ENCODE measurements at regions not wholly inside any gene's neighbourhood (a gene's known extent, or its start where the extent isn't known, plus 50 kb on each side); places are given as distances from the start of the nearest gene placed in this dataset.

GRCh38 chr11:97854877-97855276 is 1165.9 kb upstream of the CNTN5 start:
- 80% methylated on average over 14 of the region's 14 CpGs for WGBS
- H3K4me1 ChIP-seq (ENCODE audit: control insufficient read depth in 4 of 4, insufficient read depth in 4 of 4, low read length in 3 of 4), result no peaks in the 10 kb centered on the region
- no peaks in the 10 kb centered on the region for H3K9me3 ChIP-seq (ENCODE audit: control insufficient read depth in 4 of 4, low read length in 3 of 4)
- H3K9ac ChIP-seq (ENCODE audit: low read depth in 1 of 2, low read length in 2 of 2), result no peak overlapping the region
- no peaks in the 10 kb centered on the region for H3K36me3 ChIP-seq (ENCODE audit: control insufficient read depth in 4 of 4, insufficient read depth in 3 of 4, low read depth in 1 of 4, low read length in 3 of 4)
- no peaks in the 10 kb centered on the region for H3K27me3 ChIP-seq (ENCODE audit: control insufficient read depth in 4 of 4, insufficient read depth in 4 of 4, low read length in 3 of 4)
- no peak overlapping the region for H3K4me3 ChIP-seq (ENCODE audit: low read depth in 1 of 3, low read length in 3 of 3)
- DNase-seq (ENCODE audit: low spot score), result no peak
- TF ChIP-seq FOXA1 (IDR thresholded peaks at IDR 0.05) (no peak), YY1 (IDR thresholded peaks at IDR 0.05) (no peak), RXRA (IDR thresholded peaks at IDR 0.05) (no peak), EGR1 (IDR thresholded peaks at IDR 0.05; ENCODE audit: low read depth in 2 of 2) (no peak)
- no peak overlapping the region for H3K27ac ChIP-seq (ENCODE audit: low read depth in 1 of 2, low read length in 2 of 2)

- Histone ChIP-seq H3K9me3 (ENCODE audit: control insufficient read depth in 4 of 4, low read length in 3 of 4) (no peaks in the 10 kb centered on the region), H3K4me3 (ENCODE audit: low read depth in 1 of 3, low read length in 3 of 3) (no peak overlapping the region), H3K4me1 (ENCODE audit: control insufficient read depth in 4 of 4, insufficient read depth in 4 of 4, low read length in 3 of 4) (no peaks in the 10 kb centered on the region), H3K27ac (ENCODE audit: low read depth in 1 of 2, low read length in 2 of 2) (no peak overlapping the region), H3K36me3 (ENCODE audit: control insufficient read depth in 4 of 4, insufficient read depth in 3 of 4, low read depth in 1 of 4, low read length in 3 of 4) (no peaks in the 10 kb centered on the region), H3K9ac (ENCODE audit: low read depth in 1 of 2, low read length in 2 of 2) (no peak overlapping the region), H3K27me3 (ENCODE audit: control insufficient read depth in 4 of 4, insufficient read depth in 4 of 4, low read length in 3 of 4) (no peaks in the 10 kb centered on the region)
- TF ChIP-seq JUND (IDR thresholded peaks at IDR 0.05), result no peak
- no peak for TF ChIP-seq ZBTB33 (IDR thresholded peaks at IDR 0.05)
- no peak for TF ChIP-seq YY1 (IDR thresholded peaks at IDR 0.05)
- TF ChIP-seq TAF1 (conservative IDR thresholded peaks at IDR 0.05), result no peak
- TF ChIP-seq RAD21 (IDR thresholded peaks at IDR 0.05), result no peak
- no peak for TF ChIP-seq HNF4G (IDR thresholded peaks at IDR 0.05)
- TF ChIP-seq GABPA (IDR thresholded peaks at IDR 0.05 in 1 of 2, conservative IDR thresholded peaks at IDR 0.05 in 1 of 2), result no peak
- TF ChIP-seq SP1 (IDR thresholded peaks at IDR 0.05), result no peak
- TF ChIP-seq NR2F2 (IDR thresholded peaks at IDR 0.05), result no peak
- TF ChIP-seq CTCF (IDR thresholded peaks at IDR 0.05; ENCODE audit: low read depth, low read length, missing input control), result no peak
- no peak for TF ChIP-seq FOXA2 (IDR thresholded peaks at IDR 0.05)
- no peak for TF ChIP-seq ATF3 (IDR thresholded peaks at IDR 0.05)
- no peak for TF ChIP-seq REST (IDR thresholded peaks at IDR 0.05)
- TF ChIP-seq EGR1 (IDR thresholded peaks at IDR 0.05; ENCODE audit: low read depth in 2 of 2), result no peak
- no peak for TF ChIP-seq MAX (IDR thresholded peaks at IDR 0.05)
- TF ChIP-seq HNF4A (conservative IDR thresholded peaks at IDR 0.05), result no peak
- WGBS, result 22% methylated on average over 2 of the region's 2 CpGs
- no peak for DNase-seq (ENCODE audit: low spot score)
Observed at GRCh38 chr11:97856666-97857065, 1164.1 kb upstream of the CNTN5 start.
